ENCODE measurements at regions not wholly inside any gene's neighbourhood (a gene's known extent, or its start where the extent isn't known, plus 50 kb on each side); places are given as distances from the start of the nearest gene placed in this dataset.

DNA sequence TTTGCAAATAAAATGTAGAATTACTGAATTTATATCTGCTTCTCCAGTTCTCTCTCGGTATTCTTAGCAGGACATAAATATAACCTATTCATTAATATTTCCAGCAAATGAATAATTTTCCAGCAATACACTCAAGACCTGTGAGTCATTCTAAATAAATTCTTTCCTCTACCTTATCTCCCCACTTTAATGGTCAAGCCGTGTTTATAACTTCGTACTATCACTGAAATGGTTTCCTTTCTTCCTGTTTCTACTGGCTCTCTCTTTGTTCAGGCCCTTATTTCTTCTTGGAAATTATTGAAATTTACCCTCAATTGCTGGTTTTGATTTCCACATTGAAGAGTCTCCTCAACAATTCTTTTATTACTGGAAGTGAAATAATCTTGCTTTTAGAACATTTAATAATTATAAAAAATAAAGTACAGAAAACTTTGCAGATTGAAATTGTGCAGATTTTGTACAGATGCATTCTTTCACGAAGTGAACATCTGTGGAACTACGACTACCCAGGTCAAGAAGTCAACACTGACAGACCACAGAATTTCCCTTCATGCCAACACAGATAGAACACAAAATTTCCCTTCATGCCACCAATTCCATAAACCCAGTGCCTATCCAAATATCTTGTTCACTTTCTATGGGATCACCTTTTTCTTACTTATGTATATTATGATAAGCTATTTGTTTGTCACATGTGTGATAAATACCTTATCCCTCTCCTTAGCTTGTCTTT lies 205.7 kb downstream of the FAT4 start:
- Histone ChIP-seq H3K27ac (no peak overlapping the region), H3K36me3 (no peaks in the 10 kb centered on the region), H3K27me3 (no peaks in the 10 kb centered on the region), H3K4me3 (no peak overlapping the region), H3K4me2 (no peak overlapping the region), H3K4me1 (no peaks in the 10 kb centered on the region), H4K20me1 (no peaks in the 10 kb centered on the region), H3K9ac (no peak overlapping the region), H3K9me3 (no peaks in the 10 kb centered on the region; the same call in 1 of the 2 replicates)
- no peak for TF ChIP-seq Cebpa-rat (IDR thresholded peaks at IDR 0.05)

DNA sequence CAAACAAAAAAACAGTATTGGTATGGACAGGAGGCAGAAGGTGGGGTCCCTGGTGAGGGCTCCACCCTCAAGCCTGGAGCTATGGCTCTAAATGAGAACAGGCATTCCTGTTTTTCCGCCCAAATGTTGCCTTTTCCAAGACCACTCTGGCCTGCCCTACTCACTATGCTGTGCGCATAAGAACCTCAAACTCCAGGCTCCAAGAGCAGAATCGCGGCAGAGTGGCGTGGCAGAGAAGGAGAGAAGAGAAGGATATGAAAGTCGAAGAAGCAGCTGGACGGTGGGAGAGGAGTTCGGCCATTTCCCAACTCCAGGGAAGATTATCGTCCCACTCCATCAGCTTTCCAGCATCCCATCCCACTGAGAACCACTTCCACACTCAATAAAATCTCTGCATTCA lies 207.8 kb downstream of the FAT4 start:
- no peaks in the 10 kb centered on the region for H4K20me1 ChIP-seq
- H3K4me3 ChIP-seq, result no peak overlapping the region
- no peak overlapping the region for H3K9ac ChIP-seq
- H3K4me1 ChIP-seq, result no peaks in the 10 kb centered on the region
- H3K27ac ChIP-seq, result no peak overlapping the region
- no peak for TF ChIP-seq Cebpa-rat (IDR thresholded peaks at IDR 0.05)
- H3K27me3 ChIP-seq, result no peaks in the 10 kb centered on the region
- H3K9me3 ChIP-seq, result no peaks in the 10 kb centered on the region
- H3K4me2 ChIP-seq, result no peak overlapping the region
- H3K36me3 ChIP-seq, result no peaks in the 10 kb centered on the region

DNA sequence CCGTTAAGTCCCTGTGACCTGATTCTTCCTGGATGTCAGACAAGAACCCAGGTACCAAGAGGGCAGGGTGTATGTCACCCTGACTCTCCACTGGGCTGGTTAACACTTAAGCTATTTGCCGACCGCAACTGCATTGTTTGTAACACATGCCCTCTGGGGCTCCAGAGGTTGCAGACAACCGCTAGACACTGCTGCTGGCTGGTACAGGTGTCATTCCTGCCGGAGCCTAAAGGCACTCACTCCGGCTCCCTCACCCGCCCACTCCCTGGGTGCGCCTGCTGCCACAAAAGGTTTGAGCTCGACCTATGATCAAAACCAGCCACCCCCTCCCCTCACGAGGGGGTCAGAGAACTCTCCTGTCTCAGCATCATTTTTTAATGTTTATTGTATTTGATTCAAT lies 208.2 kb downstream of the FAT4 start:
- no peaks in the 10 kb centered on the region for H3K36me3 ChIP-seq
- H3K9me3 ChIP-seq, result no peaks in the 10 kb centered on the region
- H3K27ac ChIP-seq, result no peak overlapping the region
- H3K4me1 ChIP-seq, result no peaks in the 10 kb centered on the region
- no peak overlapping the region for H3K4me3 ChIP-seq
- no peaks in the 10 kb centered on the region for H4K20me1 ChIP-seq
- no peak for TF ChIP-seq Cebpa-rat (IDR thresholded peaks at IDR 0.05)
- H3K27me3 ChIP-seq, result no peaks in the 10 kb centered on the region
- H3K9ac ChIP-seq, result no peak overlapping the region
- no peak overlapping the region for H3K4me2 ChIP-seq

DNA sequence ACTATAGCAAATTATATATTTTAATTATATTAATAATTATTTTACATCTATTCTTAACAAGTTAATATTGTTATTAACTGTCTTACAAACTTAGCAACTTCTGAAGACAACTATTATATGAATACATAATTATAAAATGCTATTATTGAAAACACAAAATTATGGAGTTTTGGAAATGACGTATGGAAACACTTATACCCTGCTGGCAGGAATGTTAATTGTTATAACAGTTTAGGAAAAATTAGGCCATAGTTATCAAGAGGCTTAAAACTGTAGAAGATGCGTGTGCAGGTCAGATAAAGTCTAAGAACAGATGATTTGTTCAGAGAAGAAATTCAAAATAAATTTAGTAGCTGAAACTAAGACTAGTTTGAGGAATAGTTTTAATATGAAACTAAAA lies 211.7 kb downstream of the FAT4 start:
- Histone ChIP-seq H3K27me3 (no peaks in the 10 kb centered on the region), H3K9ac (no peak overlapping the region), H3K27ac (no peak overlapping the region), H3K9me3 (no peaks in the 10 kb centered on the region), H3K4me3 (no peak overlapping the region), H4K20me1 (no peaks in the 10 kb centered on the region), H3K36me3 (no peaks in the 10 kb centered on the region), H3K4me2 (no peak overlapping the region), H3K4me1 (no peaks in the 10 kb centered on the region)
- no peak for TF ChIP-seq Cebpa-rat (IDR thresholded peaks at IDR 0.05)

DNA sequence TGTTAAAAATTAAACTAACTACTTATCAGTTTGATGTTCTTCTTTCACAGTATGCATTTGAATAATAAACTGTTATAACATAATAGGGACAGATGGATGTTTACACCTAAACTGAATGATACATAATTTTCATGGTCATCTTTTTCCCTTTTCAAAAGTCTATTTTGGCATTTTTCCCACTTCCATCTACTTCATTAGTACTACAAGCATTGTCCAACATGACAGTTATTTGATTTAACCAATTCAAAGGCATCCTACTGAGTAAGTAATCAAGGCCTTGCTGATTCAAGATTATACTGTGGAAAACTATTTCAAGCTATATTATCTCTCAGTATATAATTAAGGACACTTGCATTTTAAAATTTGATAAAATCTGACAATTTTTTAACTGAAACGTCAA lies 212.9 kb downstream of the FAT4 start:
- Histone ChIP-seq H4K20me1 (no peaks in the 10 kb centered on the region), H3K36me3 (no peaks in the 10 kb centered on the region), H3K4me3 (no peak overlapping the region), H3K4me1 (no peaks in the 10 kb centered on the region), H3K27me3 (no peaks in the 10 kb centered on the region), H3K27ac (no peak overlapping the region), H3K9me3 (no peaks in the 10 kb centered on the region), H3K9ac (no peak overlapping the region), H3K4me2 (no peak overlapping the region)
- no peak for TF ChIP-seq Cebpa-rat (IDR thresholded peaks at IDR 0.05)

DNA sequence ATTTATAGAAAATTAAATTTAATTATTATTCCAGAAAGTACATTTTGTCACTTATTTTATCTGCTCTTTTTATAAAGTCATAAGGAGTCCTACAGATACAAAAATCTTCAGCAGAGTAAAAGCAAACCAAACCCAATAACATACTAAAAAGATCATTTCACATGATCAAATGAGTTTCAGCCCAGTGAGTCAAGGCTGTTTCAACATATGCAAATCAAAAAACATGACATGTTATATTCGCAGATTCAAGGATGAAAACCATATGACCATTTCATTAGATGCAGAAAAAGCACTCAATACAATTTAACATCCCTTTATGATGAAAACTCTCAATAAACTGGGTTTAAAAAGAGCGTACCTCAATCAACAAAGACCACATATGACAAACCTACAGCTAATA lies 214.3 kb downstream of the FAT4 start:
- no peaks in the 10 kb centered on the region for H3K4me1 ChIP-seq
- no peak overlapping the region for H3K4me3 ChIP-seq
- no peaks in the 10 kb centered on the region for H3K27me3 ChIP-seq
- TF ChIP-seq Cebpa-rat (IDR thresholded peaks at IDR 0.05), result no peak
- H3K4me2 ChIP-seq, result no peak overlapping the region
- no peaks in the 10 kb centered on the region for H3K36me3 ChIP-seq
- H4K20me1 ChIP-seq, result no peaks in the 10 kb centered on the region
- H3K9me3 ChIP-seq, result no peaks in the 10 kb centered on the region
- no peak overlapping the region for H3K9ac ChIP-seq
- no peak overlapping the region for H3K27ac ChIP-seq

DNA sequence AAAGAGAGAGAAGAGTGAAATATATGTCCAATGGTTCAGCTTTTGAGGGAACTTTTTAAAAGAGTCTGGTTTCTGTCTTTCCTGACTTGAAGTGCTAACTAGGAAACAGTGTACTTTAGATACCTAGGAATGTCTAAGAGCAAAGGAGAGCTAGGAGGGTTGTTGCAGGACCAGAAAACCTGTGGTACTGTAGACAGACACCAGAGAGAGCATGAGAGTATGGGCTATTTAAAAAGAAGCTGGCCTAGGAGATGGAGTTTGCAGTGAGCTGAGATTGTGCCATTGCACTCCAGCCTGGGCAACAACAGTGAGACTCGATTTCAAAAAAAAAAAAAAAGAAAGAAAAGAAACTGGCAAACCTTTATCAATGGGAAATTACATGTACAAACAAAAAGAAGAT lies 223.9 kb downstream of the FAT4 start:
- H3K9ac ChIP-seq, result no peak overlapping the region
- H3K36me3 ChIP-seq, result no peaks in the 10 kb centered on the region
- H3K4me3 ChIP-seq, result no peak overlapping the region

DNA sequence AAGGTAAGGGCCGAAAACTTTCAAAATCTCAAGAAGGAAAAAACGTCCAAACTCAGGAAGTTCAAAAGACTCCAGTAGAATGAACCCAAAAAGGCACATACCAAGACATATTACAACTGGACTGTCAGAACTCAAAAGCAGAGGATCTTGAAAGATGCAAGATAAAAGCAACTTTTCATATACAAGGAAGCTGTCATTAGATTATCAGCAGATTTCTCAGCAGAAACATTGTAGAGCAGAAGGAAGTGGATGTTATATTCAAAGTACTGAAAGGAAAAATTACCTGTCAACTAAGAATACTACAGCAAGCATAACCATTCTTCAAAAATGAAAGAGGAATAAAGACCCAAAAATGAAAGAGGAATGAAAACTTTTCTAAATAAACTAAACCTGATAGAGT lies 224.9 kb downstream of the FAT4 start:
- no peaks in the 10 kb centered on the region for H4K20me1 ChIP-seq
- no peak overlapping the region for H3K4me2 ChIP-seq
- H3K9me3 ChIP-seq, result no peaks in the 10 kb centered on the region
- peaks cover 8% of the 10 kb centered on the region; the same call in 1 of the 2 replicates for H3K4me1 ChIP-seq
- H3K4me3 ChIP-seq, result no peak overlapping the region
- TF ChIP-seq Cebpa-rat (IDR thresholded peaks at IDR 0.05), result no peak
- no peak overlapping the region for H3K27ac ChIP-seq
- no peak overlapping the region for H3K9ac ChIP-seq
- H3K36me3 ChIP-seq, result no peaks in the 10 kb centered on the region
- H3K27me3 ChIP-seq, result no peaks in the 10 kb centered on the region

More for the DNA sequence above, 223.9 kb downstream of the FAT4 start:
- no peak overlapping the region for H3K27ac ChIP-seq
- no peaks in the 10 kb centered on the region for H3K9me3 ChIP-seq
- TF ChIP-seq Cebpa-rat (IDR thresholded peaks at IDR 0.05), result no peak
- H4K20me1 ChIP-seq, result no peaks in the 10 kb centered on the region
- H3K27me3 ChIP-seq, result no peaks in the 10 kb centered on the region
- H3K4me2 ChIP-seq, result no peak overlapping the region
- peaks cover 8% of the 10 kb centered on the region; the same call in 1 of the 2 replicates for H3K4me1 ChIP-seq

DNA sequence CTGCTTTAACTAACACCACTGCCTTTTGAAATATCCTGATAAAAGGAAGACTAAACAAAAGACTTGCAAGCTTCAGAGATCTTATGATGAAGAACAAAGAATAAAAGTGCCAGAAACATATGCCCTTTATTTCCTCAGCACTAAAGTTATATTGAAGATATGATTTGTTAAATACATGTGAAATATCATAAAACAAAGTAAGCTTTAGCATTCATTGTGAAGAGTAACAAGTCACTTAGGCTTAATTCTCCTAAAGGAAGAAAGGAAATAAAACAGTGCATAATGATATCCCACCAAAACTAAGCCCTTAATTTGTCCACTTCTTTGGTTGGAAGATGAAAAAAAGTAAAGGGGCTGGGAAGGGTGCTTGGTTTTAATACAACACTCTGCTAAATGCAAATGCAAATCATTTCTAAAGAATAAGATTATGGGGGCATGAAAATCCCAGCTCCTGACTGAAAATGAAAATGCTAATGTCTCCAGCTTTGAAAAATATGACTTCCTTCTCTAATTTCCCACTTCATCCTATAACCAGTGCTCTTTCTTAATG lies 227.2 kb downstream of the FAT4 start:
- Histone ChIP-seq H3K4me2 (no peak overlapping the region), H3K36me3 (no peaks in the 10 kb centered on the region), H4K20me1 (no peaks in the 10 kb centered on the region), H3K27me3 (no peaks in the 10 kb centered on the region), H3K9ac (no peak overlapping the region), H3K9me3 (peaks cover 6% of the 10 kb centered on the region), H3K4me1 (peaks cover 8% of the 10 kb centered on the region; the same call in 1 of the 2 replicates), H3K4me3 (no peak overlapping the region), H3K27ac (no peak overlapping the region)
- TF ChIP-seq Cebpa-rat (IDR thresholded peaks at IDR 0.05), result no peak

DNA sequence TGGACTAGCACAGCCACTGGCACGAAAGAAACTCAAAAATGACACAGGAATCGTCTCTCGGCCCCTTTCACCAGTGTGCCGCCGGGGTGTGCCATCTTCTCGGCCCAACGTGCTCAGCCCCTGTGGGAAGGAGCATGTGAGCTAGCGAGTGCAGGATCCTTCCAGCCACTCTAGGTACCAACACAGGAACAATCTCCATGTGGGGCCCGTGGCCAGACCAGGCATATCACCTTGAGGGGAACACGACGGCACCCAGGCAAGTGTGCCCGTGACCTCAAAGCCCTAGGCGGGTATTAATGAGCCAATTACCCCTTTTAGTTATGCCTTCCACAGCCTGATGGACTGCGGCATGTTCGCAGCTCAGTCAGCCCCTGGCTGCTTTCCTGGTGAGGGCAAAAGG lies 231.5 kb downstream of the FAT4 start:
- H3K4me3 ChIP-seq, result no peak overlapping the region
- no peak overlapping the region for H3K9ac ChIP-seq
- no peaks in the 10 kb centered on the region for H3K36me3 ChIP-seq
- no peak for TF ChIP-seq Cebpa-rat (IDR thresholded peaks at IDR 0.05)
- H3K4me2 ChIP-seq, result no peak overlapping the region
- no peaks in the 10 kb centered on the region for H4K20me1 ChIP-seq
- no peak overlapping the region for H3K27ac ChIP-seq
- no peaks in the 10 kb centered on the region for H3K4me1 ChIP-seq
- H3K9me3 ChIP-seq, result peaks cover 6% of the 10 kb centered on the region
- no peaks in the 10 kb centered on the region for H3K27me3 ChIP-seq

Data from BLaER1 (cell line).